NT2/D1 (cell line): ENCODE measurements at regions not wholly inside any gene's neighbourhood (a gene's known extent, or its start where the extent isn't known, plus 50 kb on each side); places are given as distances from the start of the nearest gene placed in this dataset.

Experiments used
- SUZ12 ChIP-seq: IDR thresholded peaks from 2 replicates; pipeline ENCODE4 v1.6.1; 2011; ENCODE audit not compliant: insufficient read length, insufficient read depth; ENCODE audit errors: extremely low read depth
- YY1 ChIP-seq: IDR thresholded peaks from 2 replicates; pipeline ENCODE4 v1.6.1; 2011; ENCODE audit not compliant: insufficient read length, insufficient read depth
- ZNF274 ChIP-seq: IDR thresholded peaks from 2 replicates; pipeline ENCODE4 v1.6.1; 2011; ENCODE audit warnings: mild to moderate bottlenecking, low read depth, low read length

DNA sequence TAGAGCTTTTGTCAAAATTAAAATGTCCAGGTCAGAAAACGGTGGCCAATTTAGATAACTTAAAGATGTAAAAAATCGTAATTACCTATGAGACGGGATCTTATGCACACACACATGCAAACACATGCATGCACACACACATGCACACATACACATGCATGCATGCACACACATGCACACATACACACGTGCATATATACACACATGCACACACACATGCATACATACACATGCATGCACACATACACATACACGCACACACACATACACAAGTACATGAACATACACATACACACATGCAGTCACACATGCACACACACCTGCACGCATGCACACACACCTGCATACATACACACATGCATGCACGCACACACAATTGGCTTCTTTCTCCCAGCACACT is 362.0 kb downstream of the IRX1 start:
- TF ChIP-seq YY1 (no peak), ZNF274 (no peak), SUZ12 (no peak)
